Astrocyte of the cerebellum (primary cell): ENCODE measurements at regions not wholly inside any gene's neighbourhood (a gene's known extent, or its start where the extent isn't known, plus 50 kb on each side); places are given as distances from the start of the nearest gene placed in this dataset.
"Not testable (repeated sequence)": the region's sequence is repeated elsewhere in the genome, so short reads cannot be mapped to it uniquely, and the experiment has no call there.

Experiments used
- DNase-seq: peaks from one replicate; pipeline ENCODE4 v3.0.0-alpha.2; 2011; ENCODE audit warnings: low read depth
- H3K4me3 ChIP-seq: 2 replicates; pipeline ENCODE4 v1.5.1; 2011; ENCODE audit warnings: mild to moderate bottlenecking, low read depth, low read length, moderate library complexity
- in situ Hi-C: cut with HindIII; loops from 2 replicates; pipeline ENCODE4 v1.10.0; 2017; ENCODE audit warnings: low sequenced_read_pairs
- TF ChIP-seq, protein P1 (sequence below): IDR thresholded peaks from 2 replicates; pipeline ENCODE4 v1.5.1; 2012; ENCODE audit warnings: low read length, low read depth, moderate library complexity, mild to moderate bottlenecking; ENCODE audit errors: missing control alignments

DNA sequence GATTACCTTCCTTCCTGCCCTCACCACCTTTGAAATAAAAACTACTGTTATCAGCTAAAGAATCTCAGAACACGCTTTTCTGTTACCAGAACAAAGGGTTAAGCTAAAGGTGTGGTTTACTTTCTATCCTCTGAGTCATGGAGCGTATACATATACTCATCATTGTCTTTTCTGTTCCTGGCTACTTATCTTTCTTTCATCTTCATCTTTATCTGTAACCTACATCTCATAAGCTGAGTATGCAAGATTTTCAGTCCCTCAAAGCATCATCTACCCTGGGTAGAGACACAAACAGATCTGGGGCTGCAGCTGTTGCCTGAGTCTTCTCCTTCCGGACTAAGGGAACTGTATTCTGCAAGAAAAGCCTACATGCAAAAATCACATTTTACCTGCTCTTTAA is 75.6 kb downstream of the LMO4 start:
- TF ChIP-seq, protein P1, sequence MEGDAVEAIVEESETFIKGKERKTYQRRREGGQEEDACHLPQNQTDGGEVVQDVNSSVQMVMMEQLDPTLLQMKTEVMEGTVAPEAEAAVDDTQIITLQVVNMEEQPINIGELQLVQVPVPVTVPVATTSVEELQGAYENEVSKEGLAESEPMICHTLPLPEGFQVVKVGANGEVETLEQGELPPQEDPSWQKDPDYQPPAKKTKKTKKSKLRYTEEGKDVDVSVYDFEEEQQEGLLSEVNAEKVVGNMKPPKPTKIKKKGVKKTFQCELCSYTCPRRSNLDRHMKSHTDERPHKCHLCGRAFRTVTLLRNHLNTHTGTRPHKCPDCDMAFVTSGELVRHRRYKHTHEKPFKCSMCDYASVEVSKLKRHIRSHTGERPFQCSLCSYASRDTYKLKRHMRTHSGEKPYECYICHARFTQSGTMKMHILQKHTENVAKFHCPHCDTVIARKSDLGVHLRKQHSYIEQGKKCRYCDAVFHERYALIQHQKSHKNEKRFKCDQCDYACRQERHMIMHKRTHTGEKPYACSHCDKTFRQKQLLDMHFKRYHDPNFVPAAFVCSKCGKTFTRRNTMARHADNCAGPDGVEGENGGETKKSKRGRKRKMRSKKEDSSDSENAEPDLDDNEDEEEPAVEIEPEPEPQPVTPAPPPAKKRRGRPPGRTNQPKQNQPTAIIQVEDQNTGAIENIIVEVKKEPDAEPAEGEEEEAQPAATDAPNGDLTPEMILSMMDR = no peak
- DNase-seq = no peak
- H3K4me3 ChIP-seq = no peak overlapping the region
- in situ Hi-C loops = no loop called here

DNA sequence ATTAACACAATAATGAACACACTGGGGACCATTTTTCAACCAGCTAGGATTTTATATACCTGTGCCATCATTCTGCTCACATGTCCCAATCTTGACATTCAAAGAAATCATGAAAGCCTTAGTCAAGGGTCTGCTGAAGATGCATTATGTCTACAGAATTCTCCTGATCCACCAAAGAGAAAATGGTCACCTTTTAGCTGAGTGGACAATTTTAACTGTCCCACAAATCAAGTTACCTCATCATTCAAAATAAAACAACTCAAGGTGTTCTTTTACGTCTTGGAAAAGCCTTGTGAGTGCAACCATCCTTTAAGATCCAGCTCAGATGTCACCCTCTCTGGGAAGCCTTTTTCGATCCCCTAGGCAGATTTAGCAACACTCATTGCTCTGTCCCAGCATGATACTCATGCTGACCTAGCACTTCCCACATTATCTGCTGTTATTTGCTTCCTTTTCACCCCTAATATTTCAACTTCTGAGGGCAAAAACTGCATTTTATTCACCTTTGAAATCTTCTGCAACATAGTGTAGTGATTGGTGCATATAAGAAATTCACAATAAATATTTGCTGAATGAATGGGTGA is 80.1 kb downstream of the LMO4 start:
- in situ Hi-C loops = no loop called here
- no peak overlapping the region for H3K4me3 ChIP-seq
- TF ChIP-seq, protein P1 = no peak
- no peak for DNase-seq

DNA sequence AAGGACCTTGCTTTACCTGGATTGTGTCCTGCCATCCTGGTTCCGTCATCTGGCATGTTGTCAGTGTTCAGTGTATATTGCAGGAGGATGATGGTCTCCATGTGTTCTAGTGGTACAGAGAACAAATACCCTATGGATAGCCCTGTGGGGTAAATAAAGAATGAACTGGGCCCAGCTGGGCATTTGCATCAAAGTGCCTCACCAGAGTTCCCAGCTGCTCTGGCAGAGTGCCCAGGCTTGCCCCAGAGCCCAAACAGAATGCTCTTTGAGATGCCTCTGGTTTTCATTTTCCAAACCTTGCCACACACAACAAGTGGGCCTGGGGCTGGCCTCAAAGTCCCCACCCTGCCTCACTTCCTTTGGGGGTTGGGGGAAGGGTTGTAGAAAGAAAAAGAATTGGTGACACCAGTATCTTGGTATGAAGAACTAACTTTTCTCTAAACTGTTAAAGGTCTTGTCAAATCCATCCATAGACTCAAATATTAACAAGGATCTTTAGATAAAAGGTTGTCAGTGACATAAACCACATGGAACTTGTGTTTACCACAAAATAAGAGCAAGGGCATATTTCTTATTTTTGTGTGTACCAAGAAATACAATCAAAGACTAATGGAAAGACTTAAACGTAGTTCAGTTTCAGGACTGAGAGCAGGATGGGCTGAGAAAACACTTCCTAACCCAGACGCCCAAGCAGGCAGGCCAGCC is 82.2 kb downstream of the LMO4 start:
- TF ChIP-seq, protein P1 = no peak
- H3K4me3 ChIP-seq = no peak overlapping the region
- DNase-seq = no peak
- in situ Hi-C loops = no loop called here

DNA sequence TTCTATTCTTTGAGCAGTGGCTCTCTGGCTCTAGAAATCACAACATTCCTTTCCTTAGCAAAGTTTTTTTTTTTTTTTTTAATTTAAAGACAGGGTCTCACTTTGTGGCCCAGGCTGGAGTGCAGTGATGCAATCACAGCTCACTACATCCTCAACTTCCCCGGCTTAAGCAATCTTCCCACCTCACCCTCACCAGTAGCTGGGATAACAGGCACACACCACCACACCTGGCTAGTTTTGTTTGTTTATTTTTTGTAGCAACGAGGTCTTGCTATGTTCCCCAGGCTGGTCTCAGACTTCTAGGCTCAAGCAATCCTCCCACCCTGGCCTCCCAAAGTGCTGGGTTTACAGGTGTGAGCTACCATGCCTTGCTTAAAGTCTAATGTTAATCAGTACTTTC is 85.2 kb downstream of the LMO4 start:
- in situ Hi-C loops, DNase-seq, H3K4me3 ChIP-seq: not testable (repeated sequence)

DNA sequence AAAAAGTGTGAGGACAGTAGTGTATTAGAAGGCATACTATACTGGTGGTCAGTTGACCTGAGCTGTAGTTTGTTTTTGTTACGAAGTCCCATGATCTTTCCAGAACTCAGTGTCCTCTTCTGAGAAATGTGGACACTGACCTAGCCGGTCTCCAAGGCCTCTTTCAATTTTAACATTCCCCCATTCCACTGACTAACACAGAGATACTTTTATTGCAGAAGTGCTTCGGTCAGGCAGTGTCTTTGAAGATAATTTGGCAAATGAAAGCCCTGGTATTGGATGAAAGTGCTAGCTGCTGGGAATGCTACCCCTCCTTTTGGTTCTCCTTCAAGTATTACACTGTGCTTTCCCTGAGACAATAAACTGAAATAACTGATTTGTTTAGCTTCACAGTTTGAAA is 89.4 kb downstream of the LMO4 start:
- TF ChIP-seq, protein P1 = no peak
- in situ Hi-C loops = no loop called here
- no peak overlapping the region for H3K4me3 ChIP-seq
- no peak for DNase-seq

DNA sequence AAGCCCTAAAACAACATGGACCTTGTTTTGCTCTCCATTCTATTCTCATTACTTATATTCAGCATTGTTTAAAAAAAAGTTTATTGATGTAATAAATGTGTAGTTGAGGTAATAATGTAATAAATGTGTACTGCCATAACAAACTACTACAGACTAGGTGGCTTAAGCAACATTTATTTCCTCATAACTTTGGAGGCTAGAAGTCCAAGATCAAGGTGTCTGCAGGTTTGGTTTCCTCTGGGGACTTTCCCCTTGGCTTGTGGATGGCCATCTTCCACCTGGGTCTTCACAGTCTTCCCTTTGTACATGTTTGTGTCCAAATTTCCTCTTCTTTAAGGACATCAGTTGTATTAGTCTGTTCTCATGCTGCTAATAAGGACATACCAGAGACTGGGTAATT is 93.1 kb downstream of the LMO4 start:
- in situ Hi-C loops = loop anchor here (5.0 kb wide), 1 partner anchor 90 kb away; no protein-coding TSS in a partner anchor
- DNase-seq = no peak
- TF ChIP-seq, protein P1 = no peak
- H3K4me3 ChIP-seq = no peak overlapping the region

DNA sequence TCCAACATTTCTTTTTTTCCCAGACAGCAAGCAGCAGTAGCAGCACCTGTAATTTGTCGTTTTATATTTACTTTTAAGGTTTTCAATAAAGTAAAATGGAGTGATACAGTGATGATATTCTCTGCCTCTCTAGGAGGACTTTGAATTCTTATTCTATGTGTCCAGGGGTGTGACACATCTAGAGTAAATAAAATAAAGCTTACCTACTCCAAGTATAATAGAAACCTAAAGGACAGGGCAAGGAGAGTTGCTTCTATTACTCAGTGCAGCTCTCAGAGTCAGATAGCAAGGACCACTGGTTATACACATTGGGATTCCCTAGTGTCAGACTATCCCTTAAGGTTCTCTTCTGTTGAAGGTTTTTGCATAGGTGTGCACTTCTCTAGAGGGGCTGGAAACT is 95.9 kb downstream of the LMO4 start:
- in situ Hi-C loops = loop anchor here (5.0 kb wide), 1 partner anchor 92 kb away; no protein-coding TSS in a partner anchor
- TF ChIP-seq, protein P1 = no peak
- no peak for DNase-seq
- H3K4me3 ChIP-seq = no peak overlapping the region
